Nephron progenitor cell (in vitro differentiated cells): ENCODE measurements at regions not wholly inside any gene's neighbourhood (a gene's known extent, or its start where the extent isn't known, plus 50 kb on each side); places are given as distances from the start of the nearest gene placed in this dataset.

Experiments used
- DNase-seq: peaks from one replicate; pipeline ENCODE4 v3.0.0; 2021
- H3K27ac Mint-ChIP-seq: 2 replicates; pipeline ENCODE4 v1.8.0; 2021; ENCODE audit warnings: mild to moderate bottlenecking, moderate library complexity, mixed read lengths
- H3K27me3 Mint-ChIP-seq: 2 replicates; pipeline ENCODE4 v1.8.0; 2021; ENCODE audit warnings: mild to moderate bottlenecking, low read depth, mixed read lengths; ENCODE audit not compliant: poor library complexity
- H3K36me3 Mint-ChIP-seq: 2 replicates; pipeline ENCODE4 v1.8.0; 2021; ENCODE audit warnings: low read depth, mixed read lengths
- H3K4me1 Mint-ChIP-seq: 2 replicates; pipeline ENCODE4 v1.8.0; 2021; ENCODE audit warnings: mixed read lengths
- H3K4me3 Mint-ChIP-seq: 2 replicates; pipeline ENCODE4 v1.8.0; 2021; ENCODE audit warnings: mild to moderate bottlenecking, moderate library complexity, mixed read lengths
- H3K9me3 Mint-ChIP-seq: 2 replicates; pipeline ENCODE4 v1.8.0; 2021; ENCODE audit warnings: mild to moderate bottlenecking, moderate library complexity, mixed read lengths
- TF ChIP-seq, protein P1 (sequence below): fragments of 200-600 bp; sonication (generic); IDR thresholded peaks from 2 replicates; pipeline ENCODE4 v1.5.0; 2021; ENCODE audit warnings: antibody characterized with exemption

DNA sequence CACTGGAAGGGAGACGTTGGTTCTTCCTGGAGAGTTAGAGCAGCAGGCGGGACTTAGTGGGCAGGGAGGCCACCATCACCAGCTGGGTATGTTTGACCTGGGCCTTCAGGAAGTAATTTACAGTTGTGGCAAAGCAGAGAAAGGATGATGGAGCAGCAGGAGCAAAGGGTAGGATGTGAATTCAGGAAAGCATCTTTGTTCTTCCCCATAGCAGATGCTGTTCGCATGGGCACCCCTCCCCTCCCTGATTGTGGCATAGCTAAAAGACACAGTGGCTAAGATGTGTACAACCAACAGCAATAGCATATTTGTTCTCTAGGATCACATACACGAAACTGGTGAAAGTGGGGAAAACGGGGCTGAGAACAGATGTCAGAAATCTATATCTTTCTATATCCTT is 56.3 kb upstream of the ITPRID1 start:
- no peak overlapping the region for H3K4me3 Mint-ChIP-seq
- no peak for DNase-seq
- H3K4me1 Mint-ChIP-seq: peaks cover 12% of the 10 kb centered on the region
- H3K9me3 Mint-ChIP-seq: no peaks in the 10 kb centered on the region
- peaks cover 12% of the 10 kb centered on the region for H3K27me3 Mint-ChIP-seq
- TF ChIP-seq, protein P1, sequence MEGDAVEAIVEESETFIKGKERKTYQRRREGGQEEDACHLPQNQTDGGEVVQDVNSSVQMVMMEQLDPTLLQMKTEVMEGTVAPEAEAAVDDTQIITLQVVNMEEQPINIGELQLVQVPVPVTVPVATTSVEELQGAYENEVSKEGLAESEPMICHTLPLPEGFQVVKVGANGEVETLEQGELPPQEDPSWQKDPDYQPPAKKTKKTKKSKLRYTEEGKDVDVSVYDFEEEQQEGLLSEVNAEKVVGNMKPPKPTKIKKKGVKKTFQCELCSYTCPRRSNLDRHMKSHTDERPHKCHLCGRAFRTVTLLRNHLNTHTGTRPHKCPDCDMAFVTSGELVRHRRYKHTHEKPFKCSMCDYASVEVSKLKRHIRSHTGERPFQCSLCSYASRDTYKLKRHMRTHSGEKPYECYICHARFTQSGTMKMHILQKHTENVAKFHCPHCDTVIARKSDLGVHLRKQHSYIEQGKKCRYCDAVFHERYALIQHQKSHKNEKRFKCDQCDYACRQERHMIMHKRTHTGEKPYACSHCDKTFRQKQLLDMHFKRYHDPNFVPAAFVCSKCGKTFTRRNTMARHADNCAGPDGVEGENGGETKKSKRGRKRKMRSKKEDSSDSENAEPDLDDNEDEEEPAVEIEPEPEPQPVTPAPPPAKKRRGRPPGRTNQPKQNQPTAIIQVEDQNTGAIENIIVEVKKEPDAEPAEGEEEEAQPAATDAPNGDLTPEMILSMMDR: no peak
- H3K36me3 Mint-ChIP-seq: no peaks in the 10 kb centered on the region
- no peak overlapping the region for H3K27ac Mint-ChIP-seq

DNA sequence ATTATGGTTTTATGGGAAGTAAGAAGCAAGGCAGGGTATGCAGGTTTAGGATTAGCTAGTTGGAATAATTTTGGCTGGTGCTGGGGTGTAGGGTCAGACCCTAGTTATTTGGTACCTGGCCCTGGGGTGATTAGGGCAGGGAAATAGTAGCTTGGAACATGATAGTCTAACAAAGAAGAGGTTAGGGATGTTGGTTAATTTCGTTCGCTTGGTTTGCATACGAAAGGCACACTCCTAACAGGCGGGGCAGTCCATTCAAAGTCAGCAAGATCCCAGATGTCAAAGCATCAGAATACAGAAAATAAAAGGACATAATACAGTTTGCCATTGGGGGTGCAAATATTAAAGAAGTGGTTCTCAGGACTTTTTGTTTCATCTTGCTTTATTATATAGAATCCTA is 55.7 kb upstream of the ITPRID1 start:
- TF ChIP-seq, protein P1: no peak
- Mint-ChIP-seq H3K27me3 (peaks cover 14% of the 10 kb centered on the region), H3K4me3 (no peak overlapping the region), H3K9me3 (no peaks in the 10 kb centered on the region), H3K36me3 (no peaks in the 10 kb centered on the region), H3K27ac (no peak overlapping the region), H3K4me1 (peaks cover 12% of the 10 kb centered on the region)
- no peak for DNase-seq

DNA sequence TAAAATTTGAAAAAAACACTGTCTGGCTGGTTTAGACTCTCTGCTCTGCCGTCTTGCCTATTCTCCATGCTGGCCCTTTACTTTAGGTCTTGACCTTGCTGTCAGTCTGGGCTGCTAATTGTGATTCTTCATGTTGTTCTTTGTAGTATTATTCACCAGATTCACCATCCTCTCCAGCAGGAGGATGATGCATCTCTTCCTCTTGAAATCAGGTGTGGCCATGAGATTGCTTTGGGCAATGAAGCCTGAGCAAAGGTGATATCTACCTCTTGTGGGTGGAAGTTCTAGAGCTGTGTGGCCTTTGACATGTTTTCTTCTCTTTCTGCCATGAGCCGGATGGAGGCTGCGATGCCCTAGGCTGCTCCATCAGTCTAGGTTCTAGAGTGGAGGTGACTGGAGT is 51.3 kb upstream of the ITPRID1 start:
- H3K27ac Mint-ChIP-seq: no peak overlapping the region
- no peak overlapping the region for H3K4me3 Mint-ChIP-seq
- H3K4me1 Mint-ChIP-seq: peaks cover 5% of the 10 kb centered on the region
- no peaks in the 10 kb centered on the region for H3K9me3 Mint-ChIP-seq
- TF ChIP-seq, protein P1: no peak
- no peak for DNase-seq
- H3K36me3 Mint-ChIP-seq: no peaks in the 10 kb centered on the region
- peaks cover 13% of the 10 kb centered on the region for H3K27me3 Mint-ChIP-seq
